Natural killer cell (primary cell): ENCODE measurements at regions not wholly inside any gene's neighbourhood (a gene's known extent, or its start where the extent isn't known, plus 50 kb on each side); places are given as distances from the start of the nearest gene placed in this dataset.

Experiments
- ATAC-seq, 3 donors: fragments of 150-1000 bp in 2 of 3; fragments of 200-7000 bp in 1 of 3; cut with Tn5 transposase; 1 replicate in 1 of 3; 2 replicates in 2 of 3; pipeline ENCODE4 v1.10.0; 2021; ENCODE audit warnings: mild to moderate bottlenecking in 2 of 3, moderate library complexity in 2 of 3
- DNase-seq, 2 donors: peaks; one replicate each; pipeline versions ENCODE4 v3.0.0 to v3.0.0-alpha.2; 2013 to 2021; ENCODE audit warnings: mixed read lengths in 1 of 2
- H3K27ac ChIP-seq: one replicate; pipeline ENCODE4 v1.5.1; 2013; ENCODE audit warnings: mild to moderate bottlenecking, low read length
- H3K27me3 ChIP-seq: one replicate; pipeline ENCODE4 v1.6.1; 2013; ENCODE audit warnings: low read length; ENCODE audit not compliant: control insufficient read depth, insufficient read depth
- H3K36me3 ChIP-seq: one replicate; pipeline ENCODE4 v1.6.1; 2013; ENCODE audit warnings: low read length; ENCODE audit not compliant: control insufficient read depth, insufficient read depth
- H3K4me1 ChIP-seq: one replicate; pipeline ENCODE4 v1.6.1; 2013; ENCODE audit warnings: low read length; ENCODE audit not compliant: control insufficient read depth, insufficient read depth
- H3K4me3 ChIP-seq: one replicate; pipeline ENCODE4 v1.5.1; 2013; ENCODE audit warnings: low read length
- H3K9me3 ChIP-seq: one replicate; pipeline ENCODE4 v1.6.1; 2013; ENCODE audit warnings: low read length; ENCODE audit not compliant: control insufficient read depth, insufficient read depth
- H3K27ac Mint-ChIP-seq, 2 donors: one replicate each; pipeline ENCODE4 v1.8.0; 2022; ENCODE audit warnings: mild to moderate bottlenecking in 2 of 2, mixed read lengths in 2 of 2, moderate library complexity in 1 of 2
- H3K27me3 Mint-ChIP-seq, 2 donors: one replicate each; pipeline ENCODE4 v1.8.0; 2022; ENCODE audit warnings: low read depth in 2 of 2, mixed read lengths in 2 of 2
- H3K36me3 Mint-ChIP-seq: one replicate; pipeline ENCODE4 v1.8.0; 2022; ENCODE audit warnings: mixed read lengths
- H3K4me1 Mint-ChIP-seq, 2 donors: one replicate each; pipeline ENCODE4 v1.8.0; 2022; ENCODE audit warnings: mixed read lengths in 2 of 2
- H3K4me3 Mint-ChIP-seq: one replicate; pipeline ENCODE4 v1.8.0; 2022; ENCODE audit warnings: mild to moderate bottlenecking, moderate library complexity, mixed read lengths
- H3K9me3 Mint-ChIP-seq, 2 donors: one replicate each; pipeline ENCODE4 v1.8.0; 2022; ENCODE audit warnings: mixed read lengths in 2 of 2
- CTCF ChIP-seq: fragments of 200-600 bp; IDR thresholded peaks from one replicate; pipeline ENCODE4 v1.8.0; 2022; ENCODE audit warnings: antibody characterized with exemption
- WGBS: methylation state at CpG from one replicate; pipeline ENCODE4 v1.1.7; 2013; ENCODE audit warnings: missing lambda C conversion rate; ENCODE audit not compliant: insufficient coverage; 5-methylcytosine and 5-hydroxymethylcytosine counted together
- intact Hi-C: fragments of 100-400 bp; cut with micrococcal nuclease; formaldehyde crosslinking; loops from one replicate; pipeline ENCODE4 v1.14.2; 2022

- no peaks in the 10 kb centered on the region for H3K27me3 Mint-ChIP-seq
- Histone ChIP-seq H3K27me3 (no peaks in the 10 kb centered on the region), H3K36me3 (no peaks in the 10 kb centered on the region), H3K27ac (no peak overlapping the region), H3K4me3 (no peak overlapping the region), H3K4me1 (no peaks in the 10 kb centered on the region), H3K9me3 (no peaks in the 10 kb centered on the region)
- no peak for DNase-seq
- H3K4me3 Mint-ChIP-seq = no peak overlapping the region
- intact Hi-C loops = no loop called here
- TF ChIP-seq CTCF = no peak
- 77% methylated on average over 3 of the region's 3 CpGs for whole genome bisulfite sequencing
- no peak for ATAC-seq
- peaks cover 10 to 16% of the 10 kb centered on the region in 2 donors for H3K9me3 Mint-ChIP-seq
- no peak overlapping the region for H3K27ac Mint-ChIP-seq
- H3K4me1 Mint-ChIP-seq = no peaks in the 10 kb centered on the region
- peaks cover 17% of the 10 kb centered on the region for H3K36me3 Mint-ChIP-seq
Measured at GRCh38 chr21:16913010-16913409, 599.8 kb upstream of the CXADR start.

- no peak for TF ChIP-seq CTCF
- Histone ChIP-seq H3K9me3 (peaks cover 3% of the 10 kb centered on the region), H3K4me1 (no peaks in the 10 kb centered on the region), H3K27me3 (no peaks in the 10 kb centered on the region), H3K4me3 (no peak overlapping the region), H3K27ac (no peak overlapping the region), H3K36me3 (no peaks in the 10 kb centered on the region)
- Mint-ChIP-seq H3K9me3 (peaks cover 5 to 10% of the 10 kb centered on the region in 2 donors), H3K27ac (no peak overlapping the region), H3K4me1 (no peaks in the 10 kb centered on the region), H3K36me3 (peaks cover 7% of the 10 kb centered on the region), H3K27me3 (no peaks in the 10 kb centered on the region), H3K4me3 (no peak overlapping the region)
- intact Hi-C loops = no loop called here
- DNase-seq (no peak), ATAC-seq (no peak)
- no CpG with 5 or more reads among the region's 1 CpG for WGBS
Measured at GRCh38 chr21:16928439-16928838, 584.4 kb upstream of the CXADR start.

- Histone ChIP-seq H3K27me3 (no peaks in the 10 kb centered on the region), H3K27ac (no peak overlapping the region), H3K4me1 (no peaks in the 10 kb centered on the region), H3K36me3 (no peaks in the 10 kb centered on the region), H3K9me3 (peaks cover 3% of the 10 kb centered on the region), H3K4me3 (no peak overlapping the region)
- H3K9me3 Mint-ChIP-seq = peaks cover 9 to 17% of the 10 kb centered on the region in 2 donors
- no peak overlapping the region for H3K4me3 Mint-ChIP-seq
- intact Hi-C loops = no loop called here
- DNase-seq (no peak), ATAC-seq (no peak)
- H3K27ac Mint-ChIP-seq = no peak overlapping the region
- TF ChIP-seq CTCF = no peak
- H3K36me3 Mint-ChIP-seq = peaks cover 7% of the 10 kb centered on the region
- no peaks in the 10 kb centered on the region for H3K4me1 Mint-ChIP-seq
- no peaks in the 10 kb centered on the region for H3K27me3 Mint-ChIP-seq
Measured at GRCh38 chr21:16932314-16932713, 580.5 kb upstream of the CXADR start.

GRCh38 chr21:16942703-16943102, 570.1 kb upstream of the CXADR start:
- no peak for TF ChIP-seq CTCF
- Mint-ChIP-seq H3K9me3 (peaks cover 19 to 38% of the 10 kb centered on the region in 2 donors), H3K4me1 (no peaks in the 10 kb centered on the region), H3K27ac (no peak overlapping the region), H3K36me3 (peaks cover 29% of the 10 kb centered on the region), H3K27me3 (no peaks in the 10 kb centered on the region), H3K4me3 (no peak overlapping the region)
- Histone ChIP-seq H3K36me3 (no peaks in the 10 kb centered on the region), H3K27ac (no peak overlapping the region), H3K27me3 (no peaks in the 10 kb centered on the region), H3K9me3 (peaks cover 23% of the 10 kb centered on the region), H3K4me3 (no peak overlapping the region), H3K4me1 (no peaks in the 10 kb centered on the region)
- intact Hi-C loops = loop anchor here (10.0 kb wide), 1 partner anchor 62 kb away; no protein-coding TSS in a partner anchor
- no peak for ATAC-seq
- DNase-seq = no peak
- 78% methylated on average over 4 of the region's 4 CpGs for WGBS
